ENCODE measurements at regions not wholly inside any gene's neighbourhood (a gene's known extent, or its start where the extent isn't known, plus 50 kb on each side); places are given as distances from the start of the nearest gene placed in this dataset.

DNA sequence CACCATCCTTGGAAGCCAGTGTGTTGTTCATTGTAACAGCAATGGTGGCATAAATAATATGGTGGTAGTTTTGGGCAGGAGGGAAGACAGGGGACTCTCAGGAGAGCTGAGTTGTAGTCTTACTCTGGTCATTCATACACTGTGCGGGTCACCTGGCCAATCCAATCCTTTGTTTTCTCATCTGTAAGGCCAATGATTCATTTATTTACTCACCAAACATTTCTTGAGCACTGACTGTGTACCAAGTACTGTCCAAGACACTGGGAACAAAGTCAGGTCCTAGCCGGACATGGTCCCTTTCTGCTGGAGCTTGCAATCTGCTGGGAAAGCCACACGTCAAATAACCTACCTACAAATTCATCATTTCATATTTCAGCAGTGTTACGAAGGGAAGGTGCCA, 302.7 kb downstream of the CYP26B1 start:
- H3K27ac ChIP-seq (ENCODE audit: low read depth, low read length): no peak overlapping the region
- WGBS, 3 donors: 56 to 96% (median 93%) methylated on average over 4 of the region's 4 CpGs

DNA sequence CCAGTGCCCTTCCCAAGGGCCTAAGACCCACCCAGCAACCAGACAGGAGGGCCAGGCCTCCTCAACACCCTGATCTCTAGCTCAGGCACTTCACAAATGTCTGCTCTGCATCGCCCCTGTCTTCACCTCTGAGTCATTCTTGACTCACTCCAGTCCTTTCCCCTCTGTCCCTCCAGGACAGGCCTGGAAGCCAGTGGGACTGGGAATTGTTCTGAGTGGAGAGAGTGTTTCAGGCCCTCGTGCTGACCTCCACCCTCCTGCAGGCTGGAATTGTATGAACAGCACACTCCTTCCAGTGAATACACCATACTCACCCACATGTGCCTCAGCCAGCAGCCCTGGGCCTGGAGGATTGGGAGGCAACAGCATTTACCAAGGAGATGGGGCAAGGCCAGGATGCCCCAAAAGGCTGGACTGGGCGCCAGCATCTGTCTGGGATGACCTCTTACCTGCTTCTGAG, 304.2 kb downstream of the CYP26B1 start:
- 56 to 77% (median 65%) methylated on average over 3 of the region's 3 CpGs for WGBS, 3 donors
- no peak overlapping the region for H3K27ac ChIP-seq (ENCODE audit: low read depth, low read length)

- 88 to 96% (median 91%) methylated on average over 4 of the region's 4 CpGs for WGBS, 3 donors
- H3K27ac ChIP-seq (ENCODE audit: low read depth, low read length): no peak overlapping the region
These were observed 304.9 kb downstream of the CYP26B1 start for GRCh38 chr2:71842744-71843143.

- no peak overlapping the region for H3K27ac ChIP-seq (ENCODE audit: low read depth, low read length)
- WGBS, 3 donors: 60 to 85% (median 71%) methylated on average over 2 of the region's 2 CpGs
These were observed 307.8 kb downstream of the CYP26B1 start for GRCh38 chr2:71839826-71840225.

DNA sequence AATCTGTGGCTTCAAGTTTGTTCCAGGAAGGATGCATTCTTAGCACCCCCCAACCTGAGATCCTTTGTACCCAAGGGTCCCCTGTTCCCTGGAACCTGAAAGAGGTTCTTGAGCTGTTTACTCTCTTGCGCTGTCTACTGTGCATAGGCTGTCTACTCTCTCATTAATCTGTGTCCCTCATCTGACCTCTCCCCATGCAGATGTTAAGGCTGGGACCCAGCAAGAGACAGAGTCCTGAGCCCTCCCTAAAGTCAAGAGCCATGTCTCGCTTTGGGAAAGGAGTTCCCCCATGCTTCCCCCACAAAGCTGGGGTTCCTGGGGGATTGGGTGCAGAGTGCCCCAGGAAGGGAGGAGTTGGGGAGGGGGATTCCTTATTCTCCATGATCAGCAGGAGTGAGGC, 312.9 kb downstream of the CYP26B1 start:
- 76 to 95% (median 95%) methylated on average over 2 of the region's 2 CpGs for WGBS, 3 donors
- H3K27ac ChIP-seq (ENCODE audit: low read depth, low read length): no peak overlapping the region

DNA sequence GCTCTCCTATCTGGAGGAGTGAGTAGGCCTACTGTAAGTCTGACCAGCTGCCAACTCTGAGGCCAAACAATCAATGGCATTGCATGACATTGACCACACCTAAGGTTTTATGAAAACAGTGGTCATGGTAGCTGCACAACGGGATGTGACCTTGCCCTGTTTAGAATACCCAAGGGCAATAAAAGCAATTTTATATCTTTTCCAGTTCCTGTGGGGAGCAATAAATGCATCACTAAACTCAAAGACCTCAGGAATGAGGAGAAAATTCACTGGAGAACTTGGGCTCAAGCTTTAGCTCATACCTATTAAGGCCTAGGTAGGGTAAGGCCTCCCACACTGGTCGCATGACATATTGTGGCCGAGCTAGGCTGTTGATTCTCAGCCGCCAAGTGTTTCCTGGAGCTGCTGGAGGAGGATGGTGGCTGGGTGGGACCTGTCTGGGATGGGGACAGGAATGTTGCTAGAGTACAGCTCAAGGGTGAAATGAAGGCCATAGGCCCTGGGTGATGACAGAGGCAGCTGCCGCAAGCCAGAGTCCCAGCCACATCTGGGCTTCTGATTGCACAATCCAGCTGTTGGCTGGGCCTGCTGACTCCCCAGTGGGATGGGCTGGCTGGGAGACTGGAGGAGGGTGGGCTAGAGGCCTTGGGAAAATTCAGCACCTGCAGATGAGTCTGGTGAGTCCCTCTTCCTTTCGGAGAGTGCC, 313.7 kb downstream of the CYP26B1 start:
- H3K27ac ChIP-seq (ENCODE audit: low read depth, low read length): no peak overlapping the region
- 53 to 77% (median 72%) methylated on average over 6 of the region's 6 CpGs for WGBS, 3 donors

DNA sequence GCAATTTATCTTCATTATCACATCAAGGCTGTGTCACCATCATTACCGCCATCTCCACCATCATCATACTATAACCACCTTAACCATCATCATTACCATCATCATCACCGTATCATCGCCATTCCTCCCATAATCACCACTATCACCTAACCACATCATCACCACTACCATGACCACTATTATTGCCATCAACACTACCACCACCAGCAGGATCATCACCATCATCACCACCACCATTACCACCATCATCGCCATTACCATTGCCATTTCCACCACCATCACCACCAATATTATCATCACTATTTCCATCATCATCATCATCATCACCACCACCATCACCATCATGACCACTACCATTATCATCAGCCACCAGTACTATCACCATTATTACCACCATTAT, 314.4 kb downstream of the CYP26B1 start:
- 89 to 98% (median 96%) methylated on average over 4 of the region's 4 CpGs for WGBS, 3 donors
- no peak overlapping the region for H3K27ac ChIP-seq (ENCODE audit: low read depth, low read length)

GRCh38 chr2:71832844-71833243, 314.8 kb downstream of the CYP26B1 start:
- 96 to 100% (median 98%) methylated on average over 4 of the region's 4 CpGs for WGBS, 3 donors
- no peak overlapping the region for H3K27ac ChIP-seq (ENCODE audit: low read depth, low read length)

DNA sequence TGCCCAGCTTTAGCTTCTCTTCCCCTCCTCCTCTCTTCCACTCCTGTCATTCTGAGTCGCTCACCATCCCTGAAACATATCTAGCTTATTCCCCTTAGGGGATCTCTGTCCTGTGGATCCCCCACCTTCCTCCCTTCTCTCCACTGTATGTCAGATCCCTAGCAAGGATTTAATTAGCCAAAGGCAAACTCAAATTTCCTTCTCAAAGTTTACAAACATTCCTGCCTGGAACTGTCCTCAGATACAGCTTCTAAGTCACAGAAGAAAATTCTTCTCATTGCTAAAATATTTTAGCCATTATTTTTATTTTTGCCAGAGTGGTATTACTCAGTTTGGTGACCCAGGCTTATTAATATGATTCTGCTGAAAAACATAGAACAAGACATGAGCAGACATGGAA, 315.3 kb downstream of the CYP26B1 start:
- no peak overlapping the region for H3K27ac ChIP-seq (ENCODE audit: low read depth, low read length)
- WGBS, 3 donors: 93 to 100% (median 95%) methylated on average over 1 of the region's 1 CpG

DNA sequence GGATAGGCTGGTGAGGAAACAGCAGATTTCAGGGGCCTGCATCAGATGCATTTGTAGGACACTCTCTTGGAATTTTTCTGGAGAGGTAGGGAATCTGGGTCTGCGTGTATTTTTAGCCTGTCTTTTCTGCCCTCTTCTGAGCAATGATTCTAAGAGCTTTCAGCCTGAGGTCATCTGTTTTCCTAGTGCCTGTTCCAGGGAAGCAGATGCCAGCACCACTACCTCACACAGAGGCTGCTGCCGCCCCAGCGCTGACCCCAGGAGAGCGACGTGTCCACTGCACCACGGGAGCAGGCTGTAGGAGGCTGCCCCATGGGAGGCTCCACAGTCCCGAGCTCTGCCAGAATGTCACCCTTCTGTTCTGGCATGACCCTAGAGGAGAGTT, 316.5 kb downstream of the CYP26B1 start:
- H3K27ac ChIP-seq (ENCODE audit: low read depth, low read length): no peak overlapping the region
- 51 to 59% (median 52%) methylated on average over 7 of the region's 7 CpGs for WGBS, 3 donors

GRCh38 chr2:71830497-71831192, 317.0 kb downstream of the CYP26B1 start:
- H3K27ac ChIP-seq (ENCODE audit: low read depth, low read length): no peak overlapping the region
- WGBS, 3 donors: 72 to 76% (median 73%) methylated on average over 9 of the region's 9 CpGs

- 87 to 92% (median 91%) methylated on average over 6 of the region's 6 CpGs for WGBS, 3 donors
- H3K27ac ChIP-seq (ENCODE audit: low read depth, low read length): no peak overlapping the region
These were observed 318.7 kb downstream of the CYP26B1 start for GRCh38 chr2:71829008-71829407.

DNA sequence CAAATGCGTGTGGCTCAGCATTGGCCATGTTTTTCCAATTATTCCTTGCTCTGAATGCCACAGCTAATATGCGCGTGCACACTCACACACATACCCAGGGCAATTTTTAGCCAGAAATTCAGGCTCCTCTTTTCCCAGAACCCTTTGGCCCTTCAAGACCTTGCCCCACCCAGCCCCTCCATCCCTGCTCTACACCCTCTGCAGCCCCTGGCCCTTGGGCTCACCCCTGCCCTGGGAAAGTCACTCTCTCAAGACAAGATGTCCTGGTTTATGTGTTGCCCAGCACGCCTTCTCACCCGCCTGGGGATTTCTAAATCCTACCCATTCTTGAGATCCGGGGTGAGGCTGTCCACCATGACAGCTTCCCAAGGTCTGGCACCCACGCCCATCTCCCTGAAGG, 319.7 kb downstream of the CYP26B1 start:
- WGBS, 3 donors: 94 to 97% (median 95%) methylated on average over 7 of the region's 7 CpGs
- H3K27ac ChIP-seq (ENCODE audit: low read depth, low read length): no peak overlapping the region

DNA sequence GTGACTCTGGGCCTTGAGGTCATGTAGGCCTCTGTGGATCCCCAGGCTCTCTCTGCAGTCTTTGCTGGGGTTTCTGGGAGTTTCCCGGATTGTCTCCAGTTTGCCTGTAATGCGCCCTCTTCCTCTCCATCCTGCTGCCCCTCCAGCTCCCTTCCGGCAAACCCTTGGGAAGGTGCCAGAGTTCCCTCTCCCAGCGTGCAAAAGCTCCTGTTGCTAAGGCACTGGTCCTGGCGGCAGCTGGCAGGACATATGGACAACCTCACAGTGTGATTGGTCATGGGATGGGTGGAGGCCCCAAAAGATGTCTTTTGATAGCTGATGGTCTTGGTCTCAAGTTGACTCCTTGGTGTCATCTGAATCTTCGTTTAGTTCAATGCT, 320.1 kb downstream of the CYP26B1 start:
- whole genome bisulfite sequencing, 3 donors: 86 to 98% (median 89%) methylated on average over 6 of the region's 6 CpGs
- H3K27ac ChIP-seq (ENCODE audit: low read depth, low read length): no peak overlapping the region

- 72 to 89% (median 76%) methylated on average over 5 of the region's 5 CpGs for WGBS, 3 donors
- no peak overlapping the region for H3K27ac ChIP-seq (ENCODE audit: low read depth, low read length)
These were observed 320.7 kb downstream of the CYP26B1 start for GRCh38 chr2:71826826-71827523.

- 25 to 74% (median 72%) methylated on average over 3 of the region's 3 CpGs for WGBS, 3 donors
- H3K27ac ChIP-seq (ENCODE audit: low read depth, low read length): no peak overlapping the region
These were observed 321.4 kb downstream of the CYP26B1 start for GRCh38 chr2:71826299-71826698.

GRCh38 chr2:71824436-71824835, 323.2 kb downstream of the CYP26B1 start:
- whole genome bisulfite sequencing, 3 donors: 90 to 91% (median 91%) methylated on average over 2 of the region's 2 CpGs
- no peak overlapping the region for H3K27ac ChIP-seq (ENCODE audit: low read depth, low read length)

DNA sequence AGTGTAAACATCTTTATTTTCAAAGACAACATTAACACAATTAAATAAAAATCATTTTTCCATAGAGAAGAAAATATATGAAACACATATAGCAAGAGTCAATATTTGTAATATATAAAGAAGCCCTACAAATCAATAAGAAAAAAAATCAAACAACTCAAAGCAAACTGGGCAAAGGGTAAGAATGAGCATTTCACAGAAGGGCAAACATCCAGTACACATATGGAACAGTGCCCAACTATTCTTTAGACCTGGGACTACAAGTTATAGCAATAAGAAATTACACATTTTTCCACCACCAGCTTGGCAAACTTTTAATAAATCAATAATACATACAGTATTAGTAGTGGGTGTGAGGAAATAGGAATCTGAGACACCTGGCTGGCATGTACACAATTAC, 324.1 kb downstream of the CYP26B1 start:
- H3K27ac ChIP-seq (ENCODE audit: low read depth, low read length): no peak overlapping the region

- H3K27ac ChIP-seq (ENCODE audit: low read depth, low read length): no peak overlapping the region
These were observed 325.2 kb downstream of the CYP26B1 start for GRCh38 chr2:71822463-71822862.

- no peak overlapping the region for H3K27ac ChIP-seq (ENCODE audit: low read depth, low read length)
These were observed 325.8 kb downstream of the CYP26B1 start for GRCh38 chr2:71821856-71822255.
